HTERT RPE-1 (cell line): ENCODE measurements at regions not wholly inside any gene's neighbourhood (a gene's known extent, or its start where the extent isn't known, plus 50 kb on each side); places are given as distances from the start of the nearest gene placed in this dataset.
"Not testable (repeated sequence)": the region's sequence is repeated elsewhere in the genome, so short reads cannot be mapped to it uniquely, and the experiment has no call there.

Experiments used
- in situ Hi-C: fragments of 300-500 bp; cut with MboI; formaldehyde crosslinking; loops from 4 replicates; pipeline ENCODE4 v1.14.3; 2020; ENCODE audit warnings: low sequenced_read_pairs

DNA sequence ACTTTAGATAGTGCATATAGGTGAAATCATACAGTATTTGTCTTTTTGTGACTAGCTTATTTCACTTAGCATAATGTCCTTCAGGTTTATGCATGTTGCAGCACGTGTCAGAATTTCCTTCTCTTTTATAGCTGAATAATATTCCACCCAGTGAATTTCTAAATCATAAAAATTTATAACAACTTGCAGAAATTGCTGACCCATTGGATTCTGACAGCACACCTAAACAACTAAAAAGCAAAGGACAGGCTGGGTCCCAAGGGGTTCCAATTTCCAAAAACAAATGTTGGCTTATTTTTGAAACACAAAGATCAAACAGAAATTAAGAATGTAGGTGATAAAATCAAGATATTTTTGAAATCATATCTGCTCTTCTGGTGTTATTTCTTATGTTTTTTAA is 86.5 kb upstream of the ACKR3 start:
- in situ Hi-C loops, result no loop called here

DNA sequence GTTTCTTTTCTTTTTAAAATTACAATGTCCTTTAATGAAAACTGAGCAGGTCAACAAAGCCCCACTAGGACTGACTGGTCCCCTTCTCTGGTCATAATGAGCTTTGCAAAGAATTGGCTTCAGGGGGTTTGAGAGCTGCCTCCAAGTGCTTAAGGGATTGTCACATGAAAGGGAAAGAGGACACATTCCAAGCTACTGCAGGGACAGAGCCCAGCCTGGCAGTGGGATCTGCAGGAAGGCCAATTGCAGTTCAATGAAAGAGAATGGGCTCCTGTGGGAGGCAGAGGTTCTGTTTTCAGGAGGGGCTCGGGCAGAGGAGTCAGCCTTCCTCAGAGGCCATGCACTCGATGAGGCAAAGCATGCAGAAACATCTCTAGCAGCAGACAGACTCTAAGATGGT is 84.1 kb upstream of the ACKR3 start:
- in situ Hi-C loops, result no loop called here

DNA sequence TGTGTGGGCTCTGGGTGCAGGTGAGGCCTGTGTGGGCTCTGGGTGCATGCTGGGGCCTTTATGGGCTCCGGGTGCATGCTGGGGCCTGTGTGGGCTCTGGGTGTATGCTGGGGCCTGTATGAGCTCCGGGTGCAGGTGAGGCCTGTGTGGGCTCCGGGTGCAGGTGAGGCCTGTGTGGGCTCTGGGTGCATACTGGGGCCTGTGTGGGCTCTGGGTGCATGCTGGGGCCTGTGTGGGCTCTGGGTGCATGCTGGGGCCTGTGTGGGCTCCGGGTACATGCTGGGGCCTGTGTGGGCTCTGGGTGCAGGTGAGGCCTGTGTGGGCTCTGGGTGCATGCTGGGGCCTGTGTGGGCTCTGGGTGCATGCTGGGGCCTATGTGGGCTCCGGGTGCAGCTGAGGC is 80.5 kb upstream of the ACKR3 start:
- in situ Hi-C loops, result not testable (repeated sequence)

DNA sequence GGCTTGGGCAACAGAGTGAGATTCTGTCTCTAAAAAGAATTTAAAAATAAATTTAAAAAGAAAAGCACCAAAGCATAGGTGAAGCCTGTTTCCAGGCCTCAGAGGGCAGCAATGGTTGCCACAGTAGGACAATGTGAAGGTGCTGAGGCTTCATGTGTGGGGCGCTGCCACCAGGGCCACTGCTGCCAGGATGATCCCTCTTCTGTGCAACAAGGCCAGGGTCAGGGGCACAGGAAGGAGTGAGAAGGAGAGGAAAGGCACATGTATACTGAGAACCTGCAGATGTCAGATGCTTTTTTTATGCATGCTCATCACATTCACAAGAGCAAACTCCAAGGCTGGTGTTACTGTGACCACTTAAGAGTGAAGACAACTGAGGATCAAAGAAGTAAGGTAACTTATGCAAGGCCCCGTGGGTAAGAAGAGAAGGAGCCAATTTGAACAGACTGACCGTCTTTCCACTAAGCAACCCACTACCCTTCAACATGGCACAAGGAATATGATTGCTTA is 79.7 kb upstream of the ACKR3 start:
- in situ Hi-C loops, result no loop called here

DNA sequence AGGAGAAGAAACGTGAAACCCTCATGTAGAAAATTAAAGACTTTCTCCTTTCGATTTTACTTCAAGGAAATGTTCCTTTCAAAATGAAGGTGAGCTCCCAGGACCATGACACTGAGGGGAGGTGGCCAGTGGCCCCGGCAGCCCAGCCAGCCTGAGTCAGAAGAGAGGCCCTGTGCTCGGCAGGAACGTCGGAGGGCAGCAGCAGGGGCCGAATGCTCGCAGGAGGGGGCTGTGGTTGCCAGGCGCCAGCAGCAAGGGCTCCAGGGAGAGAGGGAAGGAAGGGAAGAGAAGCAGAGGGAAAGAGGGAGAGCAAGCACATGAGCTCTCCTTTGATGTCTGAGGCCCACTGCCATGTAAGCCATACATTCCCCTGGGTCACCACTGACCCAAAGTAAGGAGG is 73.3 kb upstream of the ACKR3 start:
- in situ Hi-C loops, result no loop called here

DNA sequence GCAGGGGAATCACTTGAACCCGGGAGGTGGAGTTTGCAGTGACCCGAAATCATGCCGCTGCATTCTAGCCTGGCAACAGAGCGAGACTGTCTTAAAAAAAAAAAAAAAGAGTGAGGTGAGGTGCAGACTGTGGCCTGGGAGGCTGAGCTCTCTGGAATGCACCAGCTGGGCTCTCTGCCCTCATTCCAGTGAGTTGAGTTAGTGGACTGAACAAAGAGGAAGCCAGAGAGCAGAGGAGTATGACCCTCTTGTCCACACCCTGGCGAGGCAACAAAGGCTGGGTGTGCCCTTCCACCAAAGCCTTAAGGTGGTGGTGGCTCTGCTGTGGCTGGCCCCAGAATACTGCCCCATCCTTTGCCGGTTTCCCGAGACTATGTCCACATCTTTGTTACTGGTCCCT is 71.3 kb upstream of the ACKR3 start:
- in situ Hi-C loops, result no loop called here

DNA sequence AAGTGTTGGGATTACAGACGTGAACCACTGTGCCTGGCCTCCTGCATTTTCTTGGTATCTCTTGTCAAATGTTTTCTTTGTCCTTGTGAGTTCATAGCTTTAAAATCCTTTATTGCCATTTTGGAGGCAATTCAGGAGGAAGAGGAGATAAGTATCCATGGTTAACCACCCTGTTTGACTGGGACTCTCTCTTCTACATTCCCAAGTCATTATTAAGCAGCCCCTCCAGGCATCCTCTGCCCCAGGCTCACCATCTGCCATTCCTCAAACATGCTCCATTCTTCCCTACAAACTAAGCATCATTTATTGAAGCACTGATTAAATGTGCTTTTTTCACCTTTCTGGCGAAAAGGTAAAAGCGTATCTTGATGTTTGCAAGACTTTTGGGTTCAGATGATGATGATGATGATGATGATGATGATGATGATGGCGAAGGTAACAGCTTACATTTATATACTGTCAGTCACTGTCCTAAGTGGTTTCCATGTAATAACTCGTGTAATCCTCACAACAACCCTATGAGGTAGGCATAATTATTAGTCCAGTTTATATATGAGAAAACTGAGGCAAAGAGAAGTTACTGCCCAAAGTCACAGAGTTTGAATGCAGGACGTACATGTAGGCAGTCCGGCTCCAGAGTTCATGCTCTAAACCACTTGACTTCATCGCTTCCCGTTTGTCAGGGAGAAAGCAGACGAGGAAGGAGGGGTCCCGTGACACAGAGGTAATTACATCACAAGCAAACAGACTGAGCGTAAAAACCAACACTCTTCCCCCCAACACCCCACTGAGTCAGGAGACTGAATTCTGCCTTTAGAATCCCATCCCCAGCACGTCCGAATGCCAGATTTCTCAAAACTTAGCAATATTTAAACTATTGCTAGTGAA is 69.7 kb upstream of the ACKR3 start:
- in situ Hi-C loops, result no loop called here

DNA sequence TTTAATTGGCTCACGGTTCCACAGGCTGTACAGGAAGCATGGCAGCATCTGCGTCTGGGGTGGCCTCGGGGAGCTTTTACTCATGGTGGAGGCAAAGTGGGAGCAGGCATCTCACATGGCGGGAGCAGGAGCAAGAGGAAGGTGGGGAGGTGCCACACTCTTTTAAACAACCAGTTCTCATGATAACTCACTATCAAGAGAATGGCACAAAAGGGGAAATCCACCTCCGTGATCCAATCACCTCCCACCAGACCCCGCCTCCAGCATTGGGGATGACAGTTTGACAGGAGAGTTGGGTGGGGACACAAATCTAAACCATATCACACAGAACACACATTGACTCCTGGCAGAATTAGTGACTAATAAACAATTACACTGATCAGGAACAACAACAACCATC is 68.6 kb upstream of the ACKR3 start:
- in situ Hi-C loops, result no loop called here

DNA sequence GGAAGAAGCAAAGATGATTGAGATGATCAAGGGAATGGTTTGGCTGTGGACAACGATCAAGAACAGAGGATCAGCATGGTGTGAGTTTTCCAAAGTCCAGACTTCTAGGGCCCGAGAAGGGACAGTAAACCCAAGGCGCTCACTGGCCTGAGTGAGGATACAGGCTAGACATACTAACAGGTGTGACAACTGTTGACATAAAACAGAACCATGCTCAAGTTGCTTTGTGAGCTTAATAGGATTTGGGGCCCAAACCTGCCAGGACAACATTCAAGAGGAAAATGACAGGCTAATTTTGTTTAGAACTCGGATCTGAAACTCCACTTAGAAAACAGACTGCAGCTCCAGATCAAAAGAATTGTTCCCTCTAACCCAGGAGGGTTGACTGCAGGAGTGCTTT is 68.1 kb upstream of the ACKR3 start:
- in situ Hi-C loops, result no loop called here

DNA sequence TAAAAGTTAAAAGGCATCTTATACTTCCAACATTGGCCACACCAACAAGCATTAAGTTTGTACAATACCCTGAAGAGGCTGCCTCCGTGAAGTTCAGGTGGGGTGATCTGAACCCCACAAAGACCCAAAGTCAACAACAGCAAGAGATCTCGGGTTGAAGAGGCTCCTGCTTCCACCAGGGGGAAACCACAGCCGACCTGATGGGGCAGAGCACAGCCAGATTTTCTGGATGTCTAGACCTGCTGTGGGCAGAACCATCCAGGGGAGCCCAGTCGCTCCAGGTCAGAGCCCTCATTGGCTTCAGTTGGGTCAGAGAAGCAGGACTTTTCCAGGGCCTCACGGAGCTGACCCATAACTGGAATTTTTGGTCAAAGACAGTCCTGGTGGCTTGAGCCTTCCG is 66.5 kb upstream of the ACKR3 start:
- in situ Hi-C loops, result no loop called here

DNA sequence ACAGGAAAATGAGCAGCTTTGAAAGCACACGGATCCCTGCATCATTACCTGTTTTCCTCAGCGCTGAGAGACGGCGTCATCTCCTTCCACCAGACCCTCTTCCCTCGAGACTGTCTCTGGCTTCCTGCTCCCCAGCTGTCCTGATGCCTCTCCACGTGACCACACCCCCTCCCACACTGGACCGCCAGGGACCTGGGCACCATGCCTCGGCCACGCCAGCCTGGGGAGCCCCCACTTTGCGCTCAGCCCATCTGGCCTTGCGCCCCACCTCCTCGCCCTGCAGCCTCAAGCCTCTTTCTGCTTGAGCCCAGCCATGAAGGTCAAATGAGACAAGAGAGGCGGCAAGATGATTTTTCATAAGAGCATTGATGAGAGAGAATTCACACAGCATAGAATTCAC is 66.0 kb upstream of the ACKR3 start:
- in situ Hi-C loops, result no loop called here

DNA sequence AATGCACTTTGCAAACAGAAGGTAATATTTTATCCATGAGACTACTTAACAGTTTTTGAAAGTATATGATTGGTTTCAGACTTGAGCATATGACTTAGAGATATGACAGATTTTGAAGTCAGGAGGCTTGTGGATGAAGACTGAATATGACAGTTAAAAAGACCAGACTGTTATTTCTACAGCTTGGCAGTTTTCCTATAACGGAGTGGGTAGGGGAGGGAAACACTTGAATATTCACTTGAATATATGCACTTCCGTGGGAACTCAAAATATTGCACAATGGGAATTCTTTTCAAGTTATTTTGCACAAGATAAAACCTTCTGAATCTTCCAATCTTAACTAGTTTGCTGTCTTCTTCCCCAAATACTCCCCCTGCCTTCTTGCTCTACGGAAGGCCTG is 64.6 kb upstream of the ACKR3 start:
- in situ Hi-C loops, result no loop called here

DNA sequence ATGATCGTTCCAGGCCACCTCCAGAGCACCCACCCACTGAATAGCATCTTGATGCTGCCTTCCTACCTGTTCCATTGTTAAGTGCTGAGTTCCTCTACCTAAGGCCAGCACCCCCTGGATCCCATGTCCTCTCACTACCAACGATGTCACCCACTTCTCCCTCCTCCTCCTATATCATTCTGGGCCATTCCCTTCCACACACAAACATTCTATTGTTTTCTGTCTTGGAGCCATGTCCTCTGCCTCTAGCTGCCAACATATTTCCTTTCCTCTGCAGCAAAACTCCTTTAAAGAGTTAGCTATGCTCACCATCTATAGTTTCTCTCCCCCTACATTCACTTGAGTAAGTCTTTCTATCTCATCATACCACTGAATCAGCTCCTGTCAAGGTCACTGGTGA is 64.0 kb upstream of the ACKR3 start:
- in situ Hi-C loops, result no loop called here

DNA sequence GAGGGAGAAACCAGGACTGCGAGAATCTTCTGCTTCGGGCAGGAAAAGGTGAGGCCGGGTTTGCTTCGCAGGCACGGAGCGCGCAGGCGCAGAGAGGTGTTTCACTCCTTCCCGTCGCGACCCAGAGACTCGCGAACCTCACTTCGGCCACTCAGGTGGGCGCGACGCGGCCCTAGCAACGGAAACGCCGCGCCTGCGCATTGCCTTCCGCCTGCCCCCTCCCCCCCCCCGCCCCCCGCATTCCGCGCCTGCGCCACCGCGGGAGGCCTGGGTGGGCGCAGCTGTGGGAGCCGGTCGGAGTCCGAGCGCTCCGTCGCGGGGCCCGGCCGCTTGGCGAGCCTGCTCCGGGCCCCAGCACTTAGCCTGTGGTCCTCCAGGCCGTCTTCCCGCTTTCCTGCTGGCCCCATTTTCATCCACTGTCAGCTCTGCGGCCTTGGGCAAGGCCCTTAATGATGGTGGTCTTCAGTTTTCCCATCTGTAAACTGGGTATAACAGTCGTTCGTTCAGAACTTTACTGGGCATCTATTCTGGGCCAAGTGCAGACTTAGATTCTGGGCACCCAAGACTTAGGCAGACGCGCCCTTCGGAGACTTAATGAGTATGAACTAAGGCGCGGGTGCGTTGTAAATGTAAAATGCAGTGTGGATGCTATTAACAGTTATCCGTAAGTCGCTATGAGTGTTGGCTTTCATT is 62.1 kb upstream of the ACKR3 start:
- in situ Hi-C loops, result no loop called here

DNA sequence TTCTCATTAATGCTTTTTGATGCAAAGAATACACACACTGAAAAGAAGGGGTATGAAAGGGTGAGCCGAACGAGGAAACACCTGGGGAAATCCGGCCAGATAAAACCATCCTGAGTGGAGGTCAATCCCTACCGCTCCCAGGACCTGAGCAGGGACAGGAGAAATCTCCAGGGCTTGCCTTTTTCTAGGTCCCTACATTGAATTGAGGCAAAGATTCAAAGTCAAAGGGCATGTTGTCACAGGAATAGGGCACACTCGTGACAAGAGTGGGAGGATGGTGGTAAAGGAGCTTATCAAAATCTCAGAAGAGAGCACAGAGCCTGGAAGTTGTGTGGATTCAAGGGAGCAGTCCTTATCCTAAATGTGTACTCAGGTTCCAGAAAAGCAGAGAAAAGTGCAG is 61.2 kb upstream of the ACKR3 start:
- in situ Hi-C loops, result no loop called here

DNA sequence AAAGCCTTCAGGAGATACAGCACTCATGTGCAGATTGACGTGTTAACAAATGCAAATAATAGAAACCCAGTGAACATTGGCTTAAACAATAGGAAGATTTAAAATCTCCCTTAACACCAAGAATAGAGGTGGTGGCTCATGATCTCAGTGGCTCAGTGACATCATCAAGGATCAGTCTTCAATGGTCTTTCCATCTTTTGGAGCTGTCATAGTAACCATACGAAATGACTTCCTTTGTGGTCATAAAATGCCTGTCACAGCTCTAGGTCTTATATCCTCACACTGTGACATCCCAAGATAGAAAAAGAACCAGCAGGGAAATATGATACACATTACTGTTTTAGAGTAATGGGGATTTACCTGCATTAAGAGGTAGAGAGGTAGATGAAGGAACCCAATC is 59.6 kb upstream of the ACKR3 start:
- in situ Hi-C loops, result no loop called here

DNA sequence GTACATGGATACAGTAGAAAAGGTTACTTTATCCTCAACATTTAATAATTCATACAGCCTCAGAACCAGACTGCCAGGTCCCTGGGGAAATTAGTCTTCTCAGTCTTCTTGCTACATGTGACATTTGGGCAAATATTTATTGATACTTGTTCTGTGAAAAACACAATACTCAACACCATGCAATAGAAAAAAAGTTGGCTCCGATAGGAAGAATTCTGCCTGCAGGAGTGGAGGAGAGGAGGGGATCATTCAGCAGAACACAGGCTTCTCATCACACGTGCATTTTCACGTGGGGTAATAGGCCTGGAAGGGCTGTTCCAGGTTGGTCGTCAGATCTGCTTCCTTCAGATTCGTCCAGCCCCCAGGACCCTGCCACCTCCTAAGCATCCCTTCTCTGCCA is 58.4 kb upstream of the ACKR3 start:
- in situ Hi-C loops, result no loop called here

DNA sequence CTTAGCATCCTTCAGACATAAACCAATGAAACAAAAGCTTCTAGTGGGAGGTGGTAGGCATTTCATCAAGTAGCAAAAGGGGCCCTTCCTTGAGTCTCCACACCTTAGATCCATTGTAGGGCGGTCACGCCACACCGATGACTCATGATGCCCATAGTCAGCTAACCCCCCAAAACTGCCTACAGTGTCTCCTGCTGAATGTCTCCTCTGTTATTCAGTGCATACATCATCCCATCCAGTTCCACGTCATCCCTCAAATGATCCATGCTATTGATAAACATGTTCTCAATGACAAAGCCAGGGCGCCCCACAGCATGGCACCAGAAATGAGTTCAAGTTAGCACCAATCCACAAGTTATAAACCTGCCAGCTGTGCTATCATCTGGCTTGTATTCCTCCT is 57.4 kb upstream of the ACKR3 start:
- in situ Hi-C loops, result no loop called here

DNA sequence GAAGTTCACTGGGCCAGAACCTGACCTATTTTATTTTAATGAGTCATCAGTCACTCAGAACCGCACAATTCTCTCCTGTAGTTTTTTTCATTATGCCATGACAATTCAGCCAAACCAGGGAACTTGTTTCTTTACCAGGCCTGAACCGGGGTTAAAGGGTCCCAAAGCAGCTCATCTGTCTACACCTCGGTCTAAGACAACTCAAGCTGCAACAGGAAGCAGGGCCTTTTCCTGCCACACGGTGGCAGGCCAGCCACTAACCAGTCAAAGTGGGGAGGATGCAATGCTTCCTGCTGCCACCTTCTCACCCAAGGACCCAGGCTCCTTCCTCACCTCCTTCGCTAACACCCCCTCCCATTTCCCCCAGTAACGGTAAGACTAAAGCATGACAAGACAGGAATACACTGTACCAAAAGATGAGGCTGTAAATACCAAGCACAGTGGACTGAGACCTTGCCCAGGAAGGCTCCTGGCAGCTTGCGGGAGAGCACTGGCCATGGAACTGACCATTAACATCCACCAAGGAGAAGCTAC is 56.7 kb upstream of the ACKR3 start:
- in situ Hi-C loops, result no loop called here

DNA sequence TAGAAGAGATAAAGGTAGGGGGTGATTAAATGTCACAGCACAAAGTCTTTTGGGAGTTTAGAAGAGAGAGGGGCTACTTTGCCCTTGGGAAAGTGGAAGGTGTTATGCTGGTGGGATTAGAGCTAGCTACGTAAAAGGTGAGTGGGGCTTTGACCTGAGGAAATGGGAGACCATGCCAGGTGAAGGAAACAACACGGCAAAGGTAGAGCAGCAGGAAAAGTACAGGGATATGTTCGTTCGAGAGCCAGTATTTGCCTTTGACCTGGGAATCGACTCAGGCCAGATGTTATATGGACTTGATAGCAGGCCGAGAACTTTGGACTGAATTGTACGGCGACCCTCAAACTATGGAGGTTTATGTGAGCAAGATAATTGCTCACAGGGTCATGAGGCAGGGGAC is 55.7 kb upstream of the ACKR3 start:
- in situ Hi-C loops, result no loop called here

DNA sequence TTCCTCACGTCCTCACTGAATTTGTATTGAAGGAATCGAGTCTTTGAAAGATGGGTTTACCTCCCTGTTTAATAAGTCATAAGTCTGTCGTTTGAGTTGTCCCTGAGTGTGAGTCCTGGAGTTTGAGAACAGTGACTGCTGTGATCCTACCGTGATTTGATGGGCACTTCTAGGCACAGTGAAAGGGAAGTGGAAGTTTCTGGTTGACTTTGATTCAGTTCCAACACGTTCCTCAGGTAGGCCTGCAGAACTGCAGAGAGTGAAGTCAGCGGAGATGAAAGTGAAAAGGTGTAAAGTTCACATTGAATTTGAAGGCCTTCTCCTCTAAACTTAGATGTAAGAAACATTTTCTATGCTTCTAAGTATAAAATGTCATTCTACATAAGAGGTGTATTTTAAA is 52.9 kb upstream of the ACKR3 start:
- in situ Hi-C loops, result no loop called here
